Loucy (cell line): ENCODE measurements at regions not wholly inside any gene's neighbourhood (a gene's known extent, or its start where the extent isn't known, plus 50 kb on each side); places are given as distances from the start of the nearest gene placed in this dataset.

Source experiments
- H2AFZ ChIP-seq: fragments of 200-600 bp; sonication (generic); 2 replicates; pipeline ENCODE4 v1.6.0; 2016; ENCODE audit warnings: antibody characterized with exemption, mild to moderate bottlenecking, low read length, moderate library complexity
- H3F3A ChIP-seq: fragments of 200-600 bp; 2 replicates; pipeline ENCODE4 v1.6.0; 2016; ENCODE audit warnings: antibody characterized with exemption, low read depth, mild to moderate bottlenecking
- H3K27me3 ChIP-seq: fragments of 200-600 bp; sonication (generic); 2 replicates; pipeline ENCODE4 v1.6.1; 2014; ENCODE audit warnings: low read length, mild to moderate bottlenecking; ENCODE audit not compliant: insufficient read depth, poor library complexity, severe bottlenecking
- H3K36me3 ChIP-seq: fragments of 200-600 bp; sonication (generic); 2 replicates; pipeline ENCODE4 v1.6.1; 2016; ENCODE audit warnings: low read length; ENCODE audit not compliant: insufficient read depth
- H3K4me1 ChIP-seq: fragments of 200-600 bp; sonication (generic); 2 replicates; pipeline ENCODE4 v1.5.1; 2014; ENCODE audit warnings: low read length, mild to moderate bottlenecking; ENCODE audit not compliant: insufficient read depth, poor library complexity, severe bottlenecking
- H3K4me2 ChIP-seq: fragments of 200-600 bp; sonication (generic); 2 replicates; pipeline ENCODE4 v1.6.0; 2014; ENCODE audit warnings: antibody characterized with exemption, low read length, low read depth, mild to moderate bottlenecking; ENCODE audit not compliant: poor library complexity, severe bottlenecking
- H3K4me3 ChIP-seq: fragments of 200-600 bp; sonication (generic); 2 replicates; pipeline ENCODE4 v1.5.1; 2014; ENCODE audit warnings: low read length, mild to moderate bottlenecking, mixed read lengths; ENCODE audit not compliant: poor library complexity, severe bottlenecking
- H3K79me2 ChIP-seq: fragments of 200-600 bp; sonication (generic); 2 replicates; pipeline ENCODE4 v1.6.1; 2014; ENCODE audit warnings: low read length; ENCODE audit not compliant: insufficient read depth
- H3K9ac ChIP-seq: fragments of 200-600 bp; sonication (generic); 2 replicates; pipeline ENCODE4 v1.6.0; 2014; ENCODE audit warnings: mild to moderate bottlenecking, low read depth, low read length, moderate library complexity; ENCODE audit not compliant: poor library complexity, severe bottlenecking
- H3K9me2 ChIP-seq: fragments of 200-600 bp; sonication (generic); replicated peaks from 2 replicates; pipeline ENCODE4 v1.6.1; 2016; ENCODE audit warnings: low read depth, low read length, mixed read lengths
- H3K9me3 ChIP-seq: fragments of 200-600 bp; sonication (generic); 2 replicates; pipeline ENCODE4 v1.6.1; 2014; ENCODE audit warnings: mild to moderate bottlenecking, antibody characterized with exemption, low read length, low read depth; ENCODE audit not compliant: insufficient read depth
- H4K20me1 ChIP-seq: fragments of 200-600 bp; sonication (generic); 2 replicates; pipeline ENCODE4 v1.6.0; 2014; ENCODE audit warnings: antibody characterized with exemption, low read length, mild to moderate bottlenecking; ENCODE audit not compliant: insufficient read depth, poor library complexity, severe bottlenecking
- EZH2phosphoT487 ChIP-seq: fragments of 200-600 bp; IDR thresholded peaks from 2 replicates; pipeline ENCODE4 v1.6.1; 2018; ENCODE audit warnings: antibody characterized with exemption, mild to moderate bottlenecking, moderate library complexity, borderline replicate concordance
- TF ChIP-seq, protein P1 (sequence below): fragments of 200-600 bp; sonication (generic); conservative IDR thresholded peaks from 2 replicates; pipeline ENCODE4 v1.5.1; 2014; ENCODE audit warnings: mild to moderate bottlenecking, antibody characterized with exemption, low read length

DNA sequence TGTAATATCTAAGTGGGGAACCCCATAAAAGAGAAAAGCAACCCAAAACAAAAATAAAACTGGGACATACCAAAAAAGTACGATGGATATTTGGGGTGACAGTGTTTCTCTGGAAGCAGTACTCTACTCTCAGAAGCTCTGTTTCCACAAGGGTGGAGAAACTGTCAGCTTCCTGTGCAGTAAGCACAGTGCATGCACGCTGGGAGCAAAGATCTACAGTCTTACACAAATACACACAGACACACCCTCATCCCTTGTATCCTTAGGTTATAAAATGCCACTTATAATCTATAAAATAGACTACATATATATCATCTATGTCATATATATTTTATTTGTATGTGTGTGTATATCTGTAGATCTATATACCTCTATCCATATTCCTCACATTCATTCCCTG, 225.8 kb upstream of the SOX5 start:
- no peak for TF ChIP-seq EZH2phosphoT487
- TF ChIP-seq, protein P1, sequence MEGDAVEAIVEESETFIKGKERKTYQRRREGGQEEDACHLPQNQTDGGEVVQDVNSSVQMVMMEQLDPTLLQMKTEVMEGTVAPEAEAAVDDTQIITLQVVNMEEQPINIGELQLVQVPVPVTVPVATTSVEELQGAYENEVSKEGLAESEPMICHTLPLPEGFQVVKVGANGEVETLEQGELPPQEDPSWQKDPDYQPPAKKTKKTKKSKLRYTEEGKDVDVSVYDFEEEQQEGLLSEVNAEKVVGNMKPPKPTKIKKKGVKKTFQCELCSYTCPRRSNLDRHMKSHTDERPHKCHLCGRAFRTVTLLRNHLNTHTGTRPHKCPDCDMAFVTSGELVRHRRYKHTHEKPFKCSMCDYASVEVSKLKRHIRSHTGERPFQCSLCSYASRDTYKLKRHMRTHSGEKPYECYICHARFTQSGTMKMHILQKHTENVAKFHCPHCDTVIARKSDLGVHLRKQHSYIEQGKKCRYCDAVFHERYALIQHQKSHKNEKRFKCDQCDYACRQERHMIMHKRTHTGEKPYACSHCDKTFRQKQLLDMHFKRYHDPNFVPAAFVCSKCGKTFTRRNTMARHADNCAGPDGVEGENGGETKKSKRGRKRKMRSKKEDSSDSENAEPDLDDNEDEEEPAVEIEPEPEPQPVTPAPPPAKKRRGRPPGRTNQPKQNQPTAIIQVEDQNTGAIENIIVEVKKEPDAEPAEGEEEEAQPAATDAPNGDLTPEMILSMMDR: no peak
- Histone ChIP-seq H3K4me1 (peaks cover 8% of the 10 kb centered on the region), H3K9ac (no peak overlapping the region), H3K4me3 (no peak overlapping the region), H4K20me1 (no peaks in the 10 kb centered on the region), H3K27me3 (no peaks in the 10 kb centered on the region), H3K4me2 (no peak overlapping the region), H3K9me3 (no peaks in the 10 kb centered on the region), H2AFZ (no peak overlapping the region), H3F3A (no peaks in the 10 kb centered on the region), H3K36me3 (no peaks in the 10 kb centered on the region), H3K79me2 (no peaks in the 10 kb centered on the region), H3K9me2 (no peaks in the 10 kb centered on the region)

DNA sequence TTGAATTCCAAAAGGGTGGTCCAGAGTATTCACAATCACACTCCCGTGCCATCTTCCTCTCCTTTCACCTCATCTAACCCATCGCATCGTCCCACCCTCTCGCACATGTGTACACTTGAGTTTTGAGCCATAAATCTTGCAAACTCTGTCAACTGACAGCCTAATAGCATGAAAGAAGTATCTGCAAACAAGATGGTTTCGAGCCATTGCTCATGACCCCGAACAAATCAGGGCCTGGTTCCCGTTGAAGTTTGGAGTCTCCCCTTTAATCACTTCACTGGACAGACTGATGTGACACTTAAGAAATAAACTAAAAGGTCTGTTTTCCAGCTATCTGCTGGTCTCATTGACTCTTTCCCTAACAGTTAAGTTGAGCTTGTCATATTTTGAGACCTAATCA, 223.6 kb upstream of the SOX5 start:
- H3K27me3 ChIP-seq: no peaks in the 10 kb centered on the region
- H3K79me2 ChIP-seq: no peaks in the 10 kb centered on the region
- H4K20me1 ChIP-seq: no peaks in the 10 kb centered on the region
- H2AFZ ChIP-seq: no peak overlapping the region
- no peak overlapping the region for H3K9ac ChIP-seq
- H3K4me2 ChIP-seq: no peak overlapping the region
- H3K4me1 ChIP-seq: peaks cover 8% of the 10 kb centered on the region
- H3F3A ChIP-seq: no peaks in the 10 kb centered on the region
- no peak overlapping the region for H3K4me3 ChIP-seq
- H3K9me3 ChIP-seq: no peaks in the 10 kb centered on the region
- no peak for TF ChIP-seq EZH2phosphoT487
- TF ChIP-seq, protein P1: no peak
- no peaks in the 10 kb centered on the region for H3K9me2 ChIP-seq
- no peaks in the 10 kb centered on the region for H3K36me3 ChIP-seq

DNA sequence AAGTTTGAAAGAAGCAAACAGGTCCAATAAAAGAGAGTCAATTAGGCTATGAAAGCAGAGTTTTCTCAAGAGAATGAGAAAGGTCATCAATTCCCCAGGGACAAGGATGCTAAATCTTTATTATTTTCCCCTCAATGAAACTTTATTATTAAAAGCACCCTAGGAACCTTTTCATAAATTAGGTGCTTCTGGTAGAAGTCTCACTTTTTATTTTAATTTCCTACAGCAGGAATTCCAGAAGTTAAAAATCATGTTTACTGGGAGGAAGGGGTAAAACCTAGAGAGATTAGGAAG, 223.2 kb upstream of the SOX5 start:
- no peaks in the 10 kb centered on the region for H3K79me2 ChIP-seq
- H2AFZ ChIP-seq: no peak overlapping the region
- H3K9me2 ChIP-seq: no peaks in the 10 kb centered on the region
- H3K4me3 ChIP-seq: no peak overlapping the region
- H3K27me3 ChIP-seq: no peaks in the 10 kb centered on the region
- no peaks in the 10 kb centered on the region for H3K9me3 ChIP-seq
- TF ChIP-seq, protein P1: no peak
- TF ChIP-seq EZH2phosphoT487: no peak
- peaks cover 8% of the 10 kb centered on the region for H3K4me1 ChIP-seq
- no peaks in the 10 kb centered on the region for H3F3A ChIP-seq
- H3K9ac ChIP-seq: no peak overlapping the region
- H3K36me3 ChIP-seq: no peaks in the 10 kb centered on the region
- no peaks in the 10 kb centered on the region for H4K20me1 ChIP-seq
- H3K4me2 ChIP-seq: no peak overlapping the region
